ENCODE measurements at regions not wholly inside any gene's neighbourhood (a gene's known extent, or its start where the extent isn't known, plus 50 kb on each side); places are given as distances from the start of the nearest gene placed in this dataset.

GRCh38 chr4:111022758-111023157 lies 399.9 kb upstream of the PITX2 start (continued):
- no peak for TF ChIP-seq BCLAF1 (IDR thresholded peaks at IDR 0.05)
- no peak for TF ChIP-seq FOXM1 (IDR thresholded peaks at IDR 0.05; ENCODE audit: low read depth, low read length)
- no peak for TF ChIP-seq PRDM15 (CRISPR knock-in tag; IDR thresholded peaks at IDR 0.05)

- no peak overlapping the region for H3K9ac ChIP-seq (ENCODE audit: control insufficient read depth, insufficient read depth, low read length)
- no peaks in the 10 kb centered on the region for H4K20me1 ChIP-seq (ENCODE audit: control insufficient read depth, insufficient read depth)
- H3K9me3 ChIP-seq (replicated peaks; ENCODE audit: control insufficient read depth, insufficient read depth, low read length), result no peaks in the 10 kb centered on the region
- ChIA-PET CTCF (no interaction called here), SMC1A (ENCODE audit: uncharacterized antibody, unreplicated experiment) (no interaction called here), RAD21 (ENCODE audit: unreplicated experiment) (no interaction called here), POLR2A (no interaction called here)
- in situ Hi-C loops (cut with MboI) (no loop called here), intact Hi-C loops (cut with micrococcal nuclease; ENCODE audit: unreplicated experiment) (no loop called here)
- no peaks in the 10 kb centered on the region for H3K79me2 ChIP-seq (ENCODE audit: control insufficient read depth, insufficient read depth, low read length)
- 0% methylated on average over 1 of the region's 1 CpG for WGBS (ENCODE audit: insufficient coverage, insufficient replicate concordance, low lambda C conversion rate, missing lambda C conversion rate)
- no peak for DNase-seq (ENCODE audit: low read depth, low spot score)
- no peak overlapping the region for H3K4me2 ChIP-seq (ENCODE audit: control insufficient read depth, insufficient read depth)
- TF ChIP-seq REST (IDR thresholded peaks at IDR 0.05; ENCODE audit: low read depth, low read length) (no peak), IRF3 (IDR thresholded peaks at IDR 0.05) (no peak), WRNIP1 (IDR thresholded peaks at IDR 0.05; ENCODE audit: borderline replicate concordance, low read depth, low read length) (no peak), EGR1 (IDR thresholded peaks at IDR 0.05; ENCODE audit: borderline replicate concordance in 1 of 2, low read depth in 2 of 2, low read length in 2 of 2) (no peak), SMARCA5 (IDR thresholded peaks at IDR 0.05) (no peak), MTA3 (IDR thresholded peaks at IDR 0.05; ENCODE audit: borderline replicate concordance, low read length) (no peak)
- no peak overlapping the region for H3K27ac ChIP-seq (ENCODE audit: control insufficient read depth, insufficient read depth)
- no peaks in the 10 kb centered on the region for H3K36me3 ChIP-seq (ENCODE audit: control insufficient read depth in 2 of 2, insufficient read depth in 2 of 2, low read length in 1 of 2)
- BruUV-seq (replicated peaks), result no TSS peak
- H3K4me1 ChIP-seq (ENCODE audit: control insufficient read depth, insufficient read depth, low read length), result no peaks in the 10 kb centered on the region
- H3K27me3 ChIP-seq (replicated peaks in 1 of 2; ENCODE audit: control insufficient read depth in 2 of 2, insufficient read depth in 2 of 2, low read length in 1 of 2), result no peaks in the 10 kb centered on the region
- H3K4me3 ChIP-seq, result no peak overlapping the region
- no peak for ATAC-seq
- no peak for FAIRE-seq
- H2AFZ ChIP-seq (ENCODE audit: control insufficient read depth, low read depth, low read length), result no peak overlapping the region
Measured at GRCh38 chr4:111027526-111027925, 404.6 kb upstream of the PITX2 start.
